Right hindlimb (tissue), 1 donor: ENCODE measurements at regions not wholly inside any gene's neighbourhood (a gene's known extent, or its start where the extent isn't known, plus 50 kb on each side); places are given as distances from the start of the nearest gene placed in this dataset.
"Not testable (repeated sequence)": the region's sequence is repeated elsewhere in the genome, so short reads cannot be mapped to it uniquely, and the experiment has no call there.

Experiments
- DNase-seq: peaks from one replicate; pipeline ENCODE4 v3.0.0-alpha.2; 2018

DNA sequence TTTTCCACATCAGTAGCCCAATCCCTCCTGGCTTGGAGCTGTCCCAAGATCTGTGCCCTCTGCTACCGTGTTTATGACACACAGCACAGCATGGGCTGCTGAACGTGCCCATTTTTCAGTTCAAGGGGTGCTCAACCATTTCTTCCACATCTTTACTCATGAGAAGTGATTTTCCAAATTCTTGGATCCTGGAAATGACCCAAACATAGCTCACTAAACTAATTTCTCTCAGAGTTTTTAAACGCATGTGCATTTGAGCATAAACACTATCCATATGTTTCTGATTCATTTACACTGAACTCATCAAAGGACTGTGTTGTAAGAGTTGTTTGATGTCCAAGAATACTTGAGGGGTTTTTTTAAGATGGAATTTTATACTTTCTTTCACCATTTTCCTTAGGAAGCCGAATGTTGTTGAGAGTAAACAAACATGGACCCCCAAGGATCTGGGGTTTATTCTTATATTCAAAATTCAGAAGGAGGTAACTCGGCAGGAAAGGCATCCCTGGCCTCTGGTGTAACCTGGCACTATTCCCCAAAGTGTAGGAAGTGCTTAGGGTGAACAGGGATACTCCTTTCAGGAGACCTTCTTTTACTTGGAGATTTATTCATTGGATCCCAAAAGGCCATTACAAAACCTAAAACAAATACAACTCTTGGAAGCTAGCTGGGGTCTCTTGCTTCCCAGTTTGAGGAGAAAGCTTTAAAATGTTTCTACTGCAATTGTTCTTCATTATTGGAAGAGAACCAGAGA lies 215.0 kb downstream of the BMP4 start:
- DNase-seq: no peak

DNA sequence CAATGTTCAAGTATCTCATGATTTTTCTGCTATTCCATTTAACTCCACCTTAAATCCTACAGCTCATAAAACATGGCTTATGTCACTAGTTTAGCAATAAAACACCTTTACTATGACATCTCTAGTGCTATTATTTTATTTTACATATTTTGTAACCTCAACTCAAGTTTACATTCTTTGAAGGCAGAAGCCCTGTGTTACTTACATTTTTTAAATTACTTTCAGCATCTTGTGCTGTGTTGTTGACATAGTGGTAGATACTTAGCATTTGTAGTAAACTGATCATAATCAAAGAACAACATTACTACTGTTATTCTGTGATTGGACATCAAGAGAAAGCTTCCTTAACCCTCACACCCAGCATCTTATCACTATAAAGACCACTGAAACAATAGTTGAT lies 216.1 kb downstream of the BMP4 start:
- DNase-seq: no peak

DNA sequence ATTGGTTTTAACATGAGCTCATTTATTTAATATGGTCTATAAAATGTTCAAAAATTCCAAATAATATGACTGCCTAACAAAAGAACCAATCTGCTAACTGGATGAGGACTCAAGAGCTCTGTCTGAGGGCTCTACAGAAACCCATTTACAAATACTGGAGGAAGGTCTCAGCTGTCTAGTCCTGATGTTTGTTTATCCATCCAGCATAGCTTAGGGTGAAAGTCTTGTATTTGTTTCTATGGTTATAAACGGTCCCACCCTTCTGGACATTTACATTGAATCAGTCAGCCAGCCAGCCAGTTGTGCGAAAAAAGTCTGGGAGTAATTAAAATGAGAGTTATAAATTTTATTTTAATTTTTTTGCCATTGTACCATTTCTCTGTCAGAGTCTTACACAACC lies 220.7 kb downstream of the BMP4 start:
- no peak for DNase-seq

DNA sequence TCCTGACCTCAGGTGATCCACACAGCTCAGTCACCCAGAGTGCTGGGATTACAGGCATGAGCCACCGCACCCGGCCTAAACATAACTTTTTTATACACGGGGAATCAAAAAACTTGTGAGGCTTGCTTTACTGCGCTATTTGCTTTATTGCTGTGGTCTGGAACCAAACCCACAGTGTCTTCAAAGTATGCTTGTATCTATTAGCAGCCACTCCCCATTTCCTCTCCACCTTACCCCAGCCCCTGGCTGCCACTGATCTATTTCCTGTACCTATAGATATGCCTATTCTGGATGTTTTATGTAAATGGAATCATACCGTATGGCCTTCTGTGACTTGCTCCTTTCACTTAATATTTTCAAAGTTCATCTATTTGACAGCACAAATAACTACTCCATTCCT lies 233.4 kb downstream of the BMP4 start:
- DNase-seq: no peak

DNA sequence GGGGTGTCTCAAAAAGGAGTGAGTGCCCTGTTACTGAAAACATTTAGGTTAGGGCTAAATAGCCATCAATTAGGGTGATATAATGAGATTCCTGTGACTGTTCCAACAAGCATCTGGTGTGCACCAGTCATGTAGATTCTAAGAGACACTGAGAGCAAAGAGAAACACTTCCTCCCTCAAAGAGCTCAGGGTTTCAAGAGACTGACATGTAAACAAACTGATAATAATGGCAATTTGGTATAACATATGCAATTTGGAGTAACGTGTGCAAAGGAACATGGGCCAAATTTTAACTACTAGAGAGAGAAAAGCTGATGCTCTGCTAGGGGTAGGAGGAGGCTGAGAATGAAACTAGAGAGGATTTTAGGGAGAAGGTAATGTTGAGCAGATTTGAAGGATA lies 237.1 kb downstream of the BMP4 start:
- DNase-seq: no peak

DNA sequence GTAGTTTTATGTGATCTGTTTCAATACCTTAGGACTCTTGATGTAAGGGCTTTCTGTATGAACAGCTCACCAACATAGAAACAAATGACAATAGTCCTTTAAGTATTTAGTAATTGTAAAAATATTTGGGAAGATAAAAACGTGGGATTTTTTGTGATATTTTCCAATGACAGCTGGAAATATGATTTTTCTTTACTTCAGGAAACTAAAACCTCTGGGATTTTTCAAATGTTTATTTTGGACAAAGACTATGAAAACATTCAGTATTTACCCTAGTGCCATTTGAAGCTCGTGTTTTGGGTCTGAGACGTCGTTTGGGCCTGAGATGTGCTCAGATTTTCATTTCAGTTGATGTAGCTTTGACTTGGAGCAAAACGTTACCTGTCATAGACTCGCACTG lies 240.0 kb downstream of the BMP4 start:
- DNase-seq: no peak

DNA sequence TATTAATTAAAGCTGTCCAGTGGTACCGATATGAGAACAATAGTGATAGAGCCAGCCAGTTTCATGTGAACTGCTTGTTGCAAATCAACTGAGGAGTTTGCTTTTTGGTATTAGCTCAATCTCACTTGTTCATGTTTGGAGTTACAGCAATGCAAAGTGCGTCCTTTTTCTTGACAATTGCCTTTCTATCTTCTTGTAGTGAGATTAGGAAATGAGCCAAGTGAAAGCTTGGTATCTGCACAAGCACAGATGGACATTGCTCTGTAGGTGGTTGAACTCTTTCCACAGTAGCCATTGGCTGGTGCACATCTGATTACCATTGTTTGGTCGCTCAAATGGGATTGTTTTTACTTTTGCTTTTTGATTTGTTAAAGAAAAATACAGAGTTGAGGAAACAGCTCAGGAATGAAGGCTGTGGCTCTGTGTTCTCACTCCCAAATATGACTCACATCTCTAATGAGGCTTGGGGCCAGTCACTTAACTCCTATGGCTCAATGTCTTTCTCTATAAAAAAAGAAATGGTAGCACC lies 241.4 kb downstream of the BMP4 start:
- DNase-seq: no peak

DNA sequence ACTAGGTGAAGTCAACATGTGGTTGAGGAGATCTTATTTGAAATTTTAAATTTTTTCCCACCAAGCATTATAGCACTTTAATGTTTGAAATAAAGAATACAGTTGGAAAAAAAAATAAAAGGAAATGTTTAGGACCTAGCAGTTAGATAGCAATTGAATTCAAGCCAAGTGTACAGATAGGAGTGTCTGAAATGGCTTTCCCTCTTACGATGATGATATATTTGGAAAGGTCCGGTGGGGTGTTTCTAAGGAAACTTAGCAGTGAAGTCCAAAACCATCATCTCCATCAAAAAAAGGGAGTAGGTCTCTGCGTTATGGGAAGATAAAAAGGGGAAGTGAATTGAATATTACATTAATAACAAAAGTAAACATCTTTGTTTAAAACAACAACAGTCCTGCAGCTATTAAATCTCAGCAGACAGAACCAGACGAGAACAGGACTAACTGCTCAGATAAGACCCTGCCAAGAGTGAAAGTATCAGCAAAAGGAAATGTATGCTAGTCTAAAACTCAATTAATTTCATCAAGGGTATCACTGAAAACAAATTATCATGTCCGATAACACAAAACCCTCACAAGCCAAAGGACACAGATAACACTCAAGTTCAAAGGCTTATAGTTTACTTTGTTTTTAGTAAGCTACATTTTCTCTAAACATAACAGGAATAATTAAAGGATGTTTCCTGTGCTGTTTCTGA lies 242.0 kb downstream of the BMP4 start:
- no peak for DNase-seq

DNA sequence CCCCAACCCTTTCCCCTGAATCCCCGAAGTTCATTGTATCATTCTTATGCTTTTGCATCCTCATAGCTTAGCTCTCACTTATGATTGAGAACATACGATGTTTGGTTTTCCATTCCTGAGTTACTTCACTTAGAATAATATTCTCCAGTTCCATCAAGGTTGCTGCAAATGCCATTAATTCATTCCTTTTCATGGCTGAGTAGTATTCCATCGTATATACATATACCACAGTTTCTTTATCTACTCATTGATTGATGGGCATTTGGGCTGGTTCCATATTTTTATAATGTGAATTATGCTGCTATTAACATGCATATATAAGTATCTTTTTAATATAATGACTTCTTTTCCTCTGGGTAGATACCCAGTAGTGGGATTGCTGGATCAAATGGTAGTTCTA lies 243.7 kb downstream of the BMP4 start:
- DNase-seq: not testable (repeated sequence)

DNA sequence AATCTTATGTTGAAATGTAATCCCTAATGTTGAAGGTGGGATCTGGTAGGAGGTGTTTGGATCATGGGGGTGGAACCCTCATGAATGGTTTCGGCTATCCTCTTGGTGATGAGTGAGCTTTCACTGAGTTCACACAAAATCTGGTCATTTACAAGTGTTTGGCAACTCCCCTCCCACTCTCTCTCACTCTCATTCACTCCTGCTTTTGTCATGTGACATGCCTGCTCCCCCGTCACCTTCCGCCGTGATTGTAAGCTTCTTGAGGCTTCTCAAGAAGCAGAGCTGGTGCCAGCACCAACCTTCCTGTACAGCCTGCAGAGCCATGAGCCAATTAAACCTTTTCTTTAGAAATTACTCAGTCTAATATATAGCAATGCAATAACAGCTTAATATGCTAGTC lies 245.4 kb downstream of the BMP4 start:
- DNase-seq: no peak

DNA sequence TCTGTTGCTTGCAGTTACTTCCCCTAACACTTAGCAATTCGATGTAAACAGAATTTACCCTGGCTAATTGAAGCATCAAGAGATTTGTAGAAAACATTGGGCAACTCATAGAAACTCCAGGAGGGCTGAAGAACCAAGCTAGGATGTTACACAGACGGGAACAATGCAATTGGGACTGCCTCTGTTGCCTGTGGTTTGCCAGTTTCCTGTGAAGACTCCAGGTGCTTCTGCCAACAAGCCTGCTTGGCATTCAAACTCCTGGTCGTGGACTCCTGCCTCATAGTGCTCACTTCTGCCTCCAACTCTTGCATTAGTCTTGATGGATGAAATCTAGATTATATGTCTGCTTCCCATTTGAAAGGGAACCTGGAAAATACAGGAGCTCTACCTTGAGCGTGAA lies 246.0 kb downstream of the BMP4 start:
- DNase-seq: no peak

DNA sequence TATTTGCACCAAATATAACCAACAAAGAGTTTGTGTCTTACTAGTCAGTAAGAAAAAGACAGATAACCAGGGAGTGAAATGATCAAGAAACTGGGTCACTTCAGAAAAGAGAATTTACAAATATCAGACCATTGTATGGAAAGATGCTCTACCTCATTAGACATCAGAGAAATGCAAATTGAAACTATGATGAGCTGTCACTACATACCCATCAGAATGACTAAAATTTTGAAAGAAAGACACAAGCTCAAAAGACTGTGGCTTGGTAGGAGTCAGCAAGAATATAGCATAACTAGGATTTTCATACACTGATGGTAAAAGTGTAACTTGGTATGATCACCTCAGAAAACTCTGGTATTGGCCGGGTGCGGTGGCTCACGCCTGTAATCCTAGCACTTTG lies 247.2 kb downstream of the BMP4 start:
- no peak for DNase-seq

DNA sequence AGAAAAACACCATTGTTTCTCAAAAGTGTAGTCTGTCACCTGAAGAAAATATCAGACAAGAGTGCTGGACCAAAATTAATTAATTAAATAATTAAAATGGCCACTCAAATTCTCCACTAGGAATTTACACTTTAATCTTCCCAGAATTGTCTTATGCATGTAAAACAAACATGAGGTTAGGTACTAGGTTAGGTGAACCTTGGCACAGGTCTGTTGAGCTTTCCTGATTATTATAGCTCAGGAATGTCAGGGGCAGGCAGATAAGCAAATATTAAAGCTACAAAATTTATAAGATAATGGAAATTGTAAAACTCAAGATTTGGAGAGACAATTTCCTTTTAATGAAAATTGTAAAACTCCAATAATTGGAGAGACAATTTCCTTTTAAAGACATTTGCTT lies 253.2 kb downstream of the BMP4 start:
- no peak for DNase-seq

DNA sequence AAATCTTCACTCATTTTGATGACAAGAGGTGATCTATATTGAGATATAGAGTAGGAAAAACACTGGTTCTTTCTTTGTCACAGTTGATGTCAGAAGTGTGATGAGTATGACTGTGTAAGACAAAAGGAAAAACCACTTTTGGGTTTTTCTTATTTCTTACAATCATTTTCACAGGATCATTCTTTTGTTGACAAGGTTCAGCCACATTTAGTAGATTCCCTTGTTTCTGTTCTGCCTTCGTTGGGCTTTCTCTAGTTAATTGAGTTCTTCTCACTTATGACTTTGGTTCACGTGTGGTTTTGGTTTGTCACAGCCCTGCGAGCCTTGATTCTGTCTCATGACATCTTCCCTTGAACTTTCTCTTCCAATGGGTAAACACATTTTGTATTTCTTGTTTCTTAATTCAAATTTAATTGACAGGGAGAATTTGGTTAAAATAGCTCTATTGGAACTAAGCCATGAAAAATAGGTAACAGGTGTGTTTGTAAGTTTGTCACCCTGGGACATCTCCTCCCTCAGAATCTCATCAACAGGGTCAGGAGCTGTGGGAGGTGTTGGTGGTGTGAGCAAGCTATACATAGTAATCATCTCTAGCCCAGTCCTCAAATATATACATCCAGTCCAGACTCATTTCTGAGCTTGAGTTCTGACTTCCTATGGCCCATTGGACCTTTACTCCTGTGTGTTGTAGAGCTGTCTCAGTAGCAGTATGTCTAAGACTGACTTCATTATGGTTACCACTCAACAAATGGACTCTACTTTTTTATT lies 255.3 kb downstream of the BMP4 start:
- DNase-seq: no peak

DNA sequence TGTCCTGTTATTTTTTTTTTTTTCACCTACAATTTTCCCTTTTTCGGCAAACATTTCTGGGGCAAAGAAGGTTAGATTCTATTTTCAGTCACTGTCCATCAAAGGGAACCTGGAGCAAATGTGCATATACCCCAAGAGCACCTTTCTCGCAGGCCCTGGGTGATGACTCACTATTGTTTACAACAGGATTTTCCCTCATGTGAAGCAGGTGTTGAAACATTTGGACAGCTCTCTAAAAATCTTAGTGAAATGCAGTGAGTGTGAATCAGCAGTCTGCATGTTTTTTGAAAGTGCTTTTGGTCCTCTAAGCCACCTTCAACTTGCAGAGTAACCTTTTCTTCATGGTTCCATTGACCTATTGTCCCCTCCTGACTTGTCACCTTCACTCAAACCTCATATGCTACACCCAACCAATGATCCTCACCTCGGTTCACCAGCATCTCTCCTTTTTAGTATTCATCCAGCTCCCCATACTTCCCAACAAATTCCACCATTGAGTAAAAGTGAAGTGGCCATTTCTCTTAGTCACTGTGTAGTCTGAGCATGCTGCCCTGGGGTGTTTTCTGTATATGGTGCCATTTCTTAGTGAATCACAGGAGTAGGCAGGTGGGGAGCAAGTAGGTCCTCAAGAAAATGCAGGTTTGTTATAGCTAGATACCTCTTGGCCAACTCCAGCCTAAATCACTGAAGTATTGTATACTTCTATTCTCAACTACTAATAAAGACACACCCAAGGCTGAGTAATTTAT lies 260.2 kb downstream of the BMP4 start:
- no peak for DNase-seq

DNA sequence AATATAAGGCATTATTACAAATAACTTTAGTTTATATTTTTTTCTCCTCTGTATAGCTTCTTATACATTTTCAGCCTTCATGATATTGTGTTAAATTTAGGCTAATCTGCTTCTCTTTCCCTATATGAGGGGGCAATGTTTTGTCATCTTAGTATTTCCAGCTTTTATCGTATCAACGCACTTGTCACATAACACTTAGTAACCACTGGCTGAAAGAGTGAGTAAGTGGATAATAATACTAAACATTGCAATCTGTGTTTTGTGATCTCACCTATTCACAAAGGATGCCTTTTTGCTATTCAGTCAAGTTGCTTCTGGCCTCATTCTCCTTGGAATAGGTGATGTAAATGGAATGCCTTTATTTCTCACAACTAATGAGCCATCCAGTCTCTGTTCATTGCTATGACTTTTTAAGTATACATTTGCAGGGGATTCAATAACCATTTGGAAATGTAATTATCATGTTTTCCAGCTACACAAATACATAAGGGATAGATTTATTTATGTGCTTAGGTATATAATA lies 260.9 kb downstream of the BMP4 start:
- DNase-seq: no peak

DNA sequence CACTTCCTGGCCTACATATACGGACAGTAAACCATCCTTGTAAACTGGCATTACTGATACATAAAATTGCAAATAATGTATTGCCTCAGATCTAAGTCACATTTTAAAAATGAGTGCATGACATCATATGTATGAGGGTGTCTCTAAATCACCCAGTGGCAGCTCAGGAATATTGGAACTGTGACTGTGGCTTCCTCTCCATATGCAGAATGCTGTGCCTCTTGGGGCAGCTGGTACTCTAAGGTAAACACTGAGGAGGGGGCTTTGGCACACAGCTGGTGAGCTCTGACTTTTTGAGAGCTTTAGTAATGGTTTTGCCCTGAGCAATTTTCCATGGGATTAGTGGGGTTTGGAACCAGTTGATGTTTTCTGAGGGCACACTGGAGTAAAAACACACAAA lies 263.7 kb downstream of the BMP4 start:
- peak; percentile 30 for DNase-seq

DNA sequence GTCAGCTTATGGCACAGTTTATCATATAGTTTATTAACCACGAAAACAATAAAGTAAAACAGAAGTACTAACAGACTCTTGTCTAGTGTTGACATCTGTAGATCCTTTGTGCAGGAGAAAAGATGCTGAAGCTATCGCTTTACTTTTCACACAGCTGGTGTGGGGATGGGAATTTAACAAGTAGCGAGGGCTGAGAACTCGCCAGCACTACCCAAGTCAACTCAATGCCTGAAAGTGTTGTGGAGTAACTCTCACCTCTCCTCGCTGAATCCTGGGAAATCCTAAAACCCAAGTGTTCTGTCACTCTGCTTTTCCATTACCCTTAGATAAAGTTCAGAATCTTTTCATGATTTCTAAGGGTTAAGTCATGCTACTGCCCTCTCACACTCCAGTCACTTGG lies 264.2 kb downstream of the BMP4 start:
- DNase-seq: no peak

DNA sequence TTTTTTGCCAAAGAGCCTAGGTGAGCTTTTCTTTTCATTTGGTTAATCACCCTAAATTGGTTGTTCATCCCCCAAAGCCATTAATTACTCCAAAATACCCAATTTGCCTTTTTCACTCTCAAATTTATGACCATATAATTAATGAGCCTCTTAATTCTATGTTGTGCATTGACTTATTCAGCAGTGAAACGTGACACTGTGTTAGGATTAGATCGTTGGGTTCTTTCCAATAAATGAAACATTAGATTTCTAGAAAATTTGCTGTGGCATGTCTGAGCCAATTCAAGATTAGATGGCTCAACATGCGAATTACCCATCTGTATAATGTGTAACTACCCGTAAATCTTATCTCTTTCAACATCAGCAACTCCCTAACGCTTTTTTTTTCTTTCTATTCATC lies 273.4 kb downstream of the BMP4 start:
- no peak for DNase-seq

DNA sequence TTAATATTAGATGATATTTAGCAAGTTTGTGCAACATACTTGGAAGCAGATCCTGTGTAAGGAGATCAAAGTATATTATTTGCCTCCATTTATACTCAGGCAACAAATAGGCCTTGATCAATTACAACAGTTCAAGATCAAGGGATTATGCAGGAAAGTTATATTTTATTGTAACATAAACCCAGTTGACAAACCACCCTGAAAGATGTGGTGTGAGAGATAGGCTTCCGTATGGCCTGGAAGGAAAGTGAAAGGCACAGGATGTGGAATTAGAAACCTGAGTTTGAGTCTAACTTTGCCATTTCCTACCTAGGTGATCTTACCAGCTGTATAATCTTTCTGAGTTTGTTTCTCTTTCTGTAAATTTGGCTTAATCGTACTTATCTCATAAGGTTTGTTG lies 284.1 kb downstream of the BMP4 start:
- DNase-seq: no peak

DNA sequence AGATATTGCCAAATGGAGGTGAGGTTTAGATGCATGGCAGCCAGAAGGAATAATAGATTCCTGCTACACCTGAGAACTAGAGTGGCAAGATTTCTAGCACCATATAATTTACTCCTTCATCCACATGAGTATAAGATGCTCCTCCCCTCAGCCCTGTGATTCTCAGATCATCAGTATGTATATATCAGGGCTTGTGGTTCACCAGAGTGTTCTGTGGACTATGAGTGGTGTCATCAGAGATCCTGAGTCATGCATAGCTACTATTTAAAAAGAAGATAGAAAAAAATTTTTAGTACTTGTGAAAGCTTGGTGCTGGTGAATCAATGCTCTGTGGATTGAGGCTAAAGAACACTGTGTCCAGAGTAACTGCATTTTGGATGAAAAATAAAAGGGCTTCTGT lies 285.9 kb downstream of the BMP4 start:
- no peak for DNase-seq

DNA sequence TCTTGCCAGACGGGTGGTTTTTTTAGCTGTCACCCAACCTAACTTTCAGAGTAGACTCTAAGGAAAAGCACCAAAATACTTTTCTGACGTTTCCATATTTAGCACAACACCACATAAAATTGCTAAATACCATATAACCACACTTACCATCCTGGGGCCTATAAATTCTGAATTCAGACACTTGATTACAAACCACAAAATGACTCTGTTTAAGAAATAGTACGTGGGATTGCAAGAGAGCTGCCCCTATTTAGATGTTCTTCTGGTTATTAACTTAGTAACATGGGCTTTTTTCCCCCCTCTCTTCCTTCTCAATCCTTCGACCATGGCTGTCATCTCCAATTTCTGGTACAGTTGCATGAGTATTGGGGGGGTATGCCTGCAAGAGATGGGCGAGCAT lies 287.7 kb downstream of the BMP4 start:
- no peak for DNase-seq

DNA sequence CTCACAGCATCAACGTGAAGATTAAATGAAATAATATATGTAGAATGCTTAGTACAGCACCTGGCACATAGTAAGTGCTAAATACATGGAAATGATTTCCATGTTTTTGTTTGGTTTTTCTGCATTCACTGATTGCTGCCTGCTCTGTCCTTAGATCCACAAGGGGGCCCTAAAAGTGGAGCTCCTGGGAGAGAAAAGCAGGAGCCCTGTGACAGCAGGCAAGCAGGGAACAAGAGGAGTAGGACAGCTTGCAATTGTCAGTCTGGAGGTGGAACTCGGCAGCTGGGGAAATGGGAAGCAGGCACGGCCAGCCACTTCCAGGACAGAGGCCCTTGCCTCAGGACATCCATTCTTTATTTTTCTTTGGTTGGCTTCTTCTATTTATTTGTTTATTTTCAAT lies 292.9 kb downstream of the BMP4 start:
- DNase-seq: no peak
